KG1 (cell line): ENCODE measurements at regions not wholly inside any gene's neighbourhood (a gene's known extent, or its start where the extent isn't known, plus 50 kb on each side); places are given as distances from the start of the nearest gene placed in this dataset.
"Not testable (repeated sequence)": the region's sequence is repeated elsewhere in the genome, so short reads cannot be mapped to it uniquely, and the experiment has no call there.

ENCODE experiments used
- DNase-seq: peaks from one replicate; lab custom pipeline; 2025; lab: John Stamatoyannopoulos, UW

- no peak for DNase-seq
These were observed 321.5 kb upstream of the CNTNAP2 start for GRCh38 chr7:145795132-145795531.

GRCh38 chr7:145784809-145785780, 331.5 kb upstream of the CNTNAP2 start:
- DNase-seq, result no peak

GRCh38 chr7:145781388-145781787, 335.2 kb upstream of the CNTNAP2 start:
- DNase-seq, result not testable (repeated sequence)

GRCh38 chr7:145779140-145779539, 337.5 kb upstream of the CNTNAP2 start:
- DNase-seq, result no peak

GRCh38 chr7:145774777-145775176, 341.8 kb upstream of the CNTNAP2 start:
- DNase-seq, result no peak

- no peak for DNase-seq
These were observed 363.6 kb upstream of the CNTNAP2 start for GRCh38 chr7:145753004-145753403.

GRCh38 chr7:145737617-145738016, 379.0 kb upstream of the CNTNAP2 start:
- DNase-seq, result no peak

- DNase-seq, result no peak
These were observed 381.5 kb upstream of the CNTNAP2 start for GRCh38 chr7:145735061-145735460.

GRCh38 chr7:145732521-145732920, 384.1 kb upstream of the CNTNAP2 start:
- DNase-seq, result no peak

GRCh38 chr7:145729691-145730090, 386.9 kb upstream of the CNTNAP2 start:
- no peak for DNase-seq

GRCh38 chr7:145718129-145718528, 398.5 kb upstream of the CNTNAP2 start:
- DNase-seq, result no peak

- no peak for DNase-seq
These were observed 416.1 kb upstream of the CNTNAP2 start for GRCh38 chr7:145700488-145700887.

GRCh38 chr7:145698526-145699262, 417.9 kb upstream of the CNTNAP2 start:
- no peak for DNase-seq

- not testable (repeated sequence) for DNase-seq
These were observed 419.0 kb upstream of the CNTNAP2 start for GRCh38 chr7:145697412-145698107.

- DNase-seq, result no peak
These were observed 420.5 kb upstream of the CNTNAP2 start for GRCh38 chr7:145696071-145696470.

GRCh38 chr7:145692237-145692950, 424.2 kb upstream of the CNTNAP2 start:
- no peak for DNase-seq

GRCh38 chr7:145691377-145691914, 425.2 kb upstream of the CNTNAP2 start:
- no peak for DNase-seq

- no peak for DNase-seq
These were observed 435.0 kb upstream of the CNTNAP2 start for GRCh38 chr7:145681646-145682045.

GRCh38 chr7:145681159-145681558, 435.4 kb upstream of the CNTNAP2 start:
- no peak for DNase-seq

GRCh38 chr7:145665499-145666258, 450.9 kb upstream of the CNTNAP2 start:
- no peak for DNase-seq

- no peak for DNase-seq
These were observed 460.9 kb upstream of the CNTNAP2 start for GRCh38 chr7:145655666-145656065.
